ENCODE measurements at regions not wholly inside any gene's neighbourhood (a gene's known extent, or its start where the extent isn't known, plus 50 kb on each side); places are given as distances from the start of the nearest gene placed in this dataset.

- CTCF ChIA-PET = no interaction called here
- Mint-ChIP-seq H3K27me3 (peaks cover 81% of the 10 kb centered on the region), H3K9me3 (no peaks in the 10 kb centered on the region), H3K36me3 (ENCODE audit: low read depth) (no peaks in the 10 kb centered on the region), H3K27ac (no peak overlapping the region), H3K4me3 (peak overlapping the region; percentile 54), H3K4me1 (ENCODE audit: low read depth) (peaks cover 25% of the 10 kb centered on the region)
- intact Hi-C loops (cut with DNase I, micrococcal nuclease) = no loop called here
- TF ChIP-seq CTCF (IDR thresholded peaks at IDR 0.05) = no peak
- Histone ChIP-seq H3K36me3 (ENCODE audit: insufficient read depth, low read length) (no peaks in the 10 kb centered on the region), H3K4me1 (ENCODE audit: insufficient read depth, low read length) (peaks cover 27% of the 10 kb centered on the region), H3K9me3 (ENCODE audit: control insufficient read depth in 1 of 2, insufficient read depth in 1 of 2, low read length in 2 of 2) (peaks cover 0 to 24% of the 10 kb centered on the region in 2 experiments), H3K27me3 (ENCODE audit: control insufficient read depth in 1 of 2, insufficient read depth in 2 of 2, low read length in 2 of 2) (peaks cover 52 to 59% of the 10 kb centered on the region in 2 experiments), H3K4me3 (ENCODE audit: low read length) (peak overlapping the region; percentile 45), H3K27ac (ENCODE audit: low read depth in 1 of 2, low read length in 2 of 2) (no peak overlapping the region)
- ATAC-seq (ENCODE audit: poor library complexity) = no peak
- no peak for DNase-seq
- POLR2A ChIA-PET = no interaction called here
Measured at GRCh38 chr7:128166603-128167041, 74.5 kb upstream of the LEP start.

- ChIA-PET CTCF (no interaction called here), POLR2A (no interaction called here)
- peaks cover 27% of the 10 kb centered on the region for H3K4me1 ChIP-seq (ENCODE audit: insufficient read depth, low read length)
- no peak overlapping the region for H3K27ac Mint-ChIP-seq
- H3K27me3 Mint-ChIP-seq = peaks cover 82% of the 10 kb centered on the region
- no peak overlapping the region for H3K27ac ChIP-seq (ENCODE audit: low read depth in 1 of 2, low read length in 2 of 2)
- intact Hi-C loops (cut with DNase I, micrococcal nuclease) = no loop called here
- TF ChIP-seq CTCF (IDR thresholded peaks at IDR 0.05) = no peak
- no peaks in the 10 kb centered on the region for H3K36me3 ChIP-seq (ENCODE audit: insufficient read depth, low read length)
- H3K4me3 Mint-ChIP-seq = peak overlapping the region; percentile 67
- peak overlapping the region; percentile 45 for H3K4me3 ChIP-seq (ENCODE audit: low read length)
- DNase-seq = peak in 3 of 14 experiments; percentile 19 to 48 (median 32)
- H3K4me1 Mint-ChIP-seq (ENCODE audit: low read depth) = peaks cover 25% of the 10 kb centered on the region
- H3K36me3 Mint-ChIP-seq (ENCODE audit: low read depth) = no peaks in the 10 kb centered on the region
- peak; percentile 46 for ATAC-seq (ENCODE audit: poor library complexity)
- H3K9me3 ChIP-seq (ENCODE audit: control insufficient read depth in 1 of 2, insufficient read depth in 1 of 2, low read length in 2 of 2) = peaks cover 0 to 24% of the 10 kb centered on the region in 2 experiments
- no peaks in the 10 kb centered on the region for H3K9me3 Mint-ChIP-seq
- H3K27me3 ChIP-seq (ENCODE audit: control insufficient read depth in 1 of 2, insufficient read depth in 2 of 2, low read length in 2 of 2) = peaks cover 47 to 59% of the 10 kb centered on the region in 2 experiments
Measured at GRCh38 chr7:128167042-128167701, 73.9 kb upstream of the LEP start.

GRCh38 chr7:128167791-128168666 is 73.0 kb upstream of the LEP start:
- ATAC-seq (ENCODE audit: poor library complexity) = no peak

More at GRCh38 chr7:128167791-128168666, 73.0 kb upstream of the LEP start:
- DNase-seq = peak in 2 of 14 experiments; percentile 6 to 23
- Mint-ChIP-seq H3K27me3 (peaks cover 76% of the 10 kb centered on the region), H3K36me3 (ENCODE audit: low read depth) (no peaks in the 10 kb centered on the region), H3K4me3 (peak overlapping the region; percentile 79), H3K4me1 (ENCODE audit: low read depth) (peaks cover 25% of the 10 kb centered on the region), H3K27ac (no peak overlapping the region), H3K9me3 (no peaks in the 10 kb centered on the region)
- Histone ChIP-seq H3K36me3 (ENCODE audit: insufficient read depth, low read length) (no peaks in the 10 kb centered on the region), H3K9me3 (ENCODE audit: control insufficient read depth in 1 of 2, insufficient read depth in 1 of 2, low read length in 2 of 2) (peaks cover 0 to 24% of the 10 kb centered on the region in 2 experiments), H3K4me3 (ENCODE audit: low read length) (peak overlapping the region; percentile 28), H3K4me1 (ENCODE audit: insufficient read depth, low read length) (peaks cover 27% of the 10 kb centered on the region), H3K27ac (ENCODE audit: low read depth in 1 of 2, low read length in 2 of 2) (no peak overlapping the region), H3K27me3 (ENCODE audit: control insufficient read depth in 1 of 2, insufficient read depth in 2 of 2, low read length in 2 of 2) (peaks cover 47 to 59% of the 10 kb centered on the region in 2 experiments)
- POLR2A ChIA-PET = no interaction called here
- no peak for TF ChIP-seq CTCF (IDR thresholded peaks at IDR 0.05)
- CTCF ChIA-PET = no interaction called here
- intact Hi-C loops (cut with DNase I, micrococcal nuclease) = no loop called here

All from CD4-positive, alpha-beta T cell (primary cell).